Neural cell (in vitro differentiated cells): ENCODE measurements at regions not wholly inside any gene's neighbourhood (a gene's known extent, or its start where the extent isn't known, plus 50 kb on each side); places are given as distances from the start of the nearest gene placed in this dataset.

ENCODE experiments used
- H2AFZ ChIP-seq: fragments of 200-600, 300-800 bp; sonication (generic), shearing (Covaris generic); 2 replicates; pipeline ENCODE4 v1.6.0; 2014; ENCODE audit warnings: low read depth, mild to moderate bottlenecking, antibody characterized with exemption, low read length, moderate library complexity
- H3F3A ChIP-seq: fragments of 200-600 bp; shearing (Covaris generic); 2 replicates; pipeline ENCODE4 v1.6.1; 2016; ENCODE audit warnings: mild to moderate bottlenecking, moderate library complexity, mixed read lengths, antibody characterized with exemption, low read length; ENCODE audit not compliant: insufficient read depth, poor library complexity, severe bottlenecking
- H3K27ac ChIP-seq: fragments of 200-600, 300-800 bp; sonication (generic), shearing (Covaris generic); 2 replicates; pipeline ENCODE4 v1.5.1; 2014; ENCODE audit warnings: mild to moderate bottlenecking, low read length, moderate library complexity
- H3K27me3 ChIP-seq: fragments of 300-800, 200-600 bp; sonication (generic), shearing (Covaris generic); 2 replicates; pipeline ENCODE4 v1.6.0; 2014; ENCODE audit warnings: mild to moderate bottlenecking, low read depth, low read length, moderate library complexity; ENCODE audit not compliant: insufficient read depth
- H3K36me3 ChIP-seq: fragments of 300-800, 200-600 bp; sonication (generic), shearing (Covaris generic); 2 replicates; pipeline ENCODE4 v1.5.1; 2014; ENCODE audit warnings: mild to moderate bottlenecking, antibody characterized with exemption, low read length, moderate library complexity; ENCODE audit not compliant: insufficient read depth
- H3K4me2 ChIP-seq: fragments of 300-800, 200-600 bp; sonication (generic), shearing (Covaris generic); 2 replicates; pipeline ENCODE4 v1.6.0; 2014; ENCODE audit warnings: mild to moderate bottlenecking, low read length
- H3K4me3 ChIP-seq: fragments of 300-800, 200-600 bp; sonication (generic), shearing (Covaris generic); 2 replicates; pipeline ENCODE4 v1.5.1; 2014; ENCODE audit warnings: mild to moderate bottlenecking, low read length, moderate library complexity
- H3K79me2 ChIP-seq: fragments of 200-600 bp; shearing (Covaris generic); replicated peaks from 2 replicates; pipeline ENCODE4 v1.6.0; 2014; ENCODE audit warnings: mild to moderate bottlenecking, low read length, moderate library complexity; ENCODE audit not compliant: insufficient read depth
- H3K9ac ChIP-seq: fragments of 300-800, 200-600 bp; sonication (generic), shearing (Covaris generic); 2 replicates; pipeline ENCODE4 v1.6.1; 2016; ENCODE audit warnings: mild to moderate bottlenecking, low read length, mixed read lengths
- H3K9me2 ChIP-seq: fragments of 200-600 bp; shearing (Covaris generic); 2 replicates; pipeline ENCODE4 v1.6.1; 2016; ENCODE audit warnings: mild to moderate bottlenecking, low read length, mixed read lengths; ENCODE audit not compliant: insufficient read depth
- H3K9me3 ChIP-seq: fragments of 200-600, 300-800 bp; sonication (generic), shearing (Covaris generic); 2 replicates; pipeline ENCODE4 v1.6.1; 2016; ENCODE audit warnings: mild to moderate bottlenecking, mixed run types, low read length, moderate library complexity, mixed read lengths
- H4K20me1 ChIP-seq: fragments of 200-600 bp; shearing (Covaris generic); 2 replicates; pipeline ENCODE4 v1.6.1; 2016; ENCODE audit warnings: mild to moderate bottlenecking, mixed run types; ENCODE audit not compliant: insufficient read depth
- EP300 ChIP-seq: fragments of 450-650 bp; conservative IDR thresholded peaks from 2 replicates; pipeline ENCODE4 v1.6.1; 2014; ENCODE audit warnings: antibody characterized with exemption, mild to moderate bottlenecking, moderate library complexity; ENCODE audit not compliant: poor library complexity, severe bottlenecking
- EZH2 ChIP-seq: fragments of 200-600, 300-800 bp; shearing (Covaris generic), sonication (generic); IDR thresholded peaks from 2 replicates; pipeline ENCODE4 v1.6.1; 2014; ENCODE audit warnings: antibody characterized with exemption, low read length, borderline replicate concordance, mild to moderate bottlenecking; ENCODE audit not compliant: insufficient read depth, poor library complexity, severe bottlenecking
- POLR2AphosphoS5 ChIP-seq: IDR thresholded peaks from 2 replicates; pipeline ENCODE4 v1.6.1; 2012
- RAD21 ChIP-seq: fragments of 450-650 bp; conservative IDR thresholded peaks from 2 replicates; pipeline ENCODE4 v1.6.1; 2014; ENCODE audit warnings: antibody characterized with exemption, mild to moderate bottlenecking, moderate library complexity
- TAF1 ChIP-seq: IDR thresholded peaks from 2 replicates; pipeline ENCODE4 v1.6.1; 2012; ENCODE audit warnings: low read depth
- TF ChIP-seq, protein P1 (sequence below): IDR thresholded peaks from 2 replicates; pipeline ENCODE4 v1.6.1; 2012; ENCODE audit warnings: borderline replicate concordance
- TF ChIP-seq, protein P2 (sequence below): fragments of 450-650 bp; IDR thresholded peaks from 2 replicates; pipeline ENCODE4 v1.5.1; 2014; ENCODE audit warnings: antibody characterized with exemption, mild to moderate bottlenecking, moderate library complexity; ENCODE audit not compliant: poor library complexity, severe bottlenecking

DNA sequence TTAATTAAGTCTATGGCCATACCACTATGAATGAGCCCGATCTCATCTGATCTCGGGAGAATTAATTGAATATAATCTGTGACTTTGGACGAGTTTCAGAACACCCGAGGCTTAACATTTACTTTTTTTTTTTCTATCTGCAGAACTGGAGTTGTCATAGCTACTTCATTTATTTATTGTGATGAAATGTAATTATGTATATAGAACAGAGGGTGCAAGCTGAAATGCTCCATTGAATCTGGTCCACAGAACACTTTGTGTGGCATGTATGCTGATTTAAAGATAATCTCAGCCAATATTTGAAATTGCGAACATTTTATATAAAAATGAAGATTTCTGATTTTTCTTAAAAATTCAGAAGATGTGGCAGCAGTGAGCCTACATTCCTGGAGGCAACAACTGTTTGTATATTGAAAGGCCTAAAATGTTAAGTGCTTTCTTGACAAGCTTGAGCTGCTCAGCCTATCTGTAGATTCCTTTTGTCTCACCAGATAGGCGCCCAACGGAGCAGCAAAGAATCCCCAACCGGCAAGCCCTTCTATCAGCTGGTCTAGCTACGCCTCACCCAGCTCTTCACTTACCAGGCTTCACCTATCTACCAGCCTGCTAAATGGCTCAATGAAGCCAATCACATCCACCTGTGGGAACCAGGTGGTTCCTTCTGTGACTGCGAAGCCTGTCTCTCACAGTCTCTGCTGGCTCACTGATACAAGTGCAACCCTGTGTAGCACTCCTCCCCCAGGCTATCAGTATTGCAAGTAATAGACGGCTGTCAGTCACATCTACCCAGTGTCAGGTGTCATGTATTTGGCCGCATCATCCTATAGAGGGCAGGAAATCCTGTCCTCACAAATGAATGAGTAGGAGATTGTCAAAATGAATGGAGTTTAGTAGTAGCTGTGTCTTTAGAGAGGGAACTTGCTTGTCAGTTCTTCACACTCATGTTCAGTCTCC, 170.6 kb upstream of the MRPS30 start:
- Histone ChIP-seq H3K4me3 (no peak overlapping the region), H3K27me3 (no peaks in the 10 kb centered on the region), H3K4me2 (no peak overlapping the region), H3K9ac (no peak overlapping the region), H3K9me2 (no peaks in the 10 kb centered on the region), H4K20me1 (no peaks in the 10 kb centered on the region), H3K9me3 (no peaks in the 10 kb centered on the region), H3K79me2 (no peaks in the 10 kb centered on the region), H2AFZ (no peak overlapping the region), H3K36me3 (no peaks in the 10 kb centered on the region), H3K27ac (no peak overlapping the region), H3F3A (no peaks in the 10 kb centered on the region)
- TF ChIP-seq POLR2AphosphoS5 (no peak), RAD21 (no peak), EP300 (peak; percentile 58)
- TF ChIP-seq, protein P1, sequence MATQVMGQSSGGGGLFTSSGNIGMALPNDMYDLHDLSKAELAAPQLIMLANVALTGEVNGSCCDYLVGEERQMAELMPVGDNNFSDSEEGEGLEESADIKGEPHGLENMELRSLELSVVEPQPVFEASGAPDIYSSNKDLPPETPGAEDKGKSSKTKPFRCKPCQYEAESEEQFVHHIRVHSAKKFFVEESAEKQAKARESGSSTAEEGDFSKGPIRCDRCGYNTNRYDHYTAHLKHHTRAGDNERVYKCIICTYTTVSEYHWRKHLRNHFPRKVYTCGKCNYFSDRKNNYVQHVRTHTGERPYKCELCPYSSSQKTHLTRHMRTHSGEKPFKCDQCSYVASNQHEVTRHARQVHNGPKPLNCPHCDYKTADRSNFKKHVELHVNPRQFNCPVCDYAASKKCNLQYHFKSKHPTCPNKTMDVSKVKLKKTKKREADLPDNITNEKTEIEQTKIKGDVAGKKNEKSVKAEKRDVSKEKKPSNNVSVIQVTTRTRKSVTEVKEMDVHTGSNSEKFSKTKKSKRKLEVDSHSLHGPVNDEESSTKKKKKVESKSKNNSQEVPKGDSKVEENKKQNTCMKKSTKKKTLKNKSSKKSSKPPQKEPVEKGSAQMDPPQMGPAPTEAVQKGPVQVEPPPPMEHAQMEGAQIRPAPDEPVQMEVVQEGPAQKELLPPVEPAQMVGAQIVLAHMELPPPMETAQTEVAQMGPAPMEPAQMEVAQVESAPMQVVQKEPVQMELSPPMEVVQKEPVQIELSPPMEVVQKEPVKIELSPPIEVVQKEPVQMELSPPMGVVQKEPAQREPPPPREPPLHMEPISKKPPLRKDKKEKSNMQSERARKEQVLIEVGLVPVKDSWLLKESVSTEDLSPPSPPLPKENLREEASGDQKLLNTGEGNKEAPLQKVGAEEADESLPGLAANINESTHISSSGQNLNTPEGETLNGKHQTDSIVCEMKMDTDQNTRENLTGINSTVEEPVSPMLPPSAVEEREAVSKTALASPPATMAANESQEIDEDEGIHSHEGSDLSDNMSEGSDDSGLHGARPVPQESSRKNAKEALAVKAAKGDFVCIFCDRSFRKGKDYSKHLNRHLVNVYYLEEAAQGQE, result no peak
- TF ChIP-seq, protein P2, sequence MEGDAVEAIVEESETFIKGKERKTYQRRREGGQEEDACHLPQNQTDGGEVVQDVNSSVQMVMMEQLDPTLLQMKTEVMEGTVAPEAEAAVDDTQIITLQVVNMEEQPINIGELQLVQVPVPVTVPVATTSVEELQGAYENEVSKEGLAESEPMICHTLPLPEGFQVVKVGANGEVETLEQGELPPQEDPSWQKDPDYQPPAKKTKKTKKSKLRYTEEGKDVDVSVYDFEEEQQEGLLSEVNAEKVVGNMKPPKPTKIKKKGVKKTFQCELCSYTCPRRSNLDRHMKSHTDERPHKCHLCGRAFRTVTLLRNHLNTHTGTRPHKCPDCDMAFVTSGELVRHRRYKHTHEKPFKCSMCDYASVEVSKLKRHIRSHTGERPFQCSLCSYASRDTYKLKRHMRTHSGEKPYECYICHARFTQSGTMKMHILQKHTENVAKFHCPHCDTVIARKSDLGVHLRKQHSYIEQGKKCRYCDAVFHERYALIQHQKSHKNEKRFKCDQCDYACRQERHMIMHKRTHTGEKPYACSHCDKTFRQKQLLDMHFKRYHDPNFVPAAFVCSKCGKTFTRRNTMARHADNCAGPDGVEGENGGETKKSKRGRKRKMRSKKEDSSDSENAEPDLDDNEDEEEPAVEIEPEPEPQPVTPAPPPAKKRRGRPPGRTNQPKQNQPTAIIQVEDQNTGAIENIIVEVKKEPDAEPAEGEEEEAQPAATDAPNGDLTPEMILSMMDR, result peak; percentile 17

DNA sequence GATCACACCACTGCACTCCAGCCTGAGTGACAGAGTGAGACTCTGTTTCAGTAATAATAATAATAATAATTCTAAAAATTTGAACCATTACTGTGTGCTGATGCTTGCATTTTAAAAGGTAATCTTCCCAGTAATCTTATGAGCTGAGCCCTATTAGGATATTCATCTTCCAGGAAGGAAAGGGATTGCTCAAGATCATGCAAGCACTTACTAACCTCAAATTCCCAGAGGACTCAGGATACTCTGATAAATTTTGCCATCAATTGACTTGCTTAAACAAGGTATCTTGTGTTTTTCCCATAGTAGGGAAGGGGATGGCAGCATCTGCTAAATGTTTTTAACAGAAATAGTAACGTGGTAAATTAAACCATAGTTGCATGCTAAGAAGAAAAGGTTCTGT, 176.4 kb upstream of the MRPS30 start:
- no peaks in the 10 kb centered on the region for H3F3A ChIP-seq
- no peaks in the 10 kb centered on the region for H3K36me3 ChIP-seq
- H3K27ac ChIP-seq, result no peak overlapping the region
- TF ChIP-seq POLR2AphosphoS5 (no peak), EP300 (no peak), TAF1 (no peak), EZH2 (no peak), RAD21 (no peak)
- TF ChIP-seq, protein P2, result no peak
- TF ChIP-seq, protein P1, result peak; percentile 59
- H3K79me2 ChIP-seq, result no peaks in the 10 kb centered on the region
- H3K4me2 ChIP-seq, result no peak overlapping the region
- no peak overlapping the region for H2AFZ ChIP-seq
- H3K9ac ChIP-seq, result no peak overlapping the region
- H3K27me3 ChIP-seq, result no peaks in the 10 kb centered on the region
- no peaks in the 10 kb centered on the region for H3K9me3 ChIP-seq
- H3K4me3 ChIP-seq, result no peak overlapping the region
- H3K9me2 ChIP-seq, result no peaks in the 10 kb centered on the region
- no peaks in the 10 kb centered on the region for H4K20me1 ChIP-seq
